ENCODE measurements at regions not wholly inside any gene's neighbourhood (a gene's known extent, or its start where the extent isn't known, plus 50 kb on each side); places are given as distances from the start of the nearest gene placed in this dataset.

- no peaks in the 10 kb centered on the region for H3F3A ChIP-seq (ENCODE audit: insufficient read depth, low read length)
- no peaks in the 10 kb centered on the region for H3K79me2 ChIP-seq (ENCODE audit: insufficient read depth, low read length)
- H3K4me2 ChIP-seq (ENCODE audit: low read length), result no peak overlapping the region
Measured at GRCh38 chr11:26234451-26234850, 97.5 kb upstream of the ANO3 start.

GRCh38 chr11:26243426-26243825, 88.5 kb upstream of the ANO3 start:
- no peak overlapping the region for H2AFZ ChIP-seq (ENCODE audit: low read length)
- H3K27ac ChIP-seq (ENCODE audit: low read depth, low read length, poor library complexity, severe bottlenecking), result no peak overlapping the region
- H3K27me3 ChIP-seq (ENCODE audit: insufficient read depth, low read length), result no peaks in the 10 kb centered on the region
- H3K9me2 ChIP-seq (ENCODE audit: low read depth, low read length), result no peaks in the 10 kb centered on the region
- TF ChIP-seq CTCF (IDR thresholded peaks at IDR 0.05; ENCODE audit: low read length) (no peak), EZH2 (IDR thresholded peaks at IDR 0.05; ENCODE audit: borderline replicate concordance, low read length) (no peak)
- no peaks in the 10 kb centered on the region for H3K36me3 ChIP-seq (ENCODE audit: insufficient read depth, low read length)
- no peak overlapping the region for H3K9ac ChIP-seq (ENCODE audit: low read length)
- no peak overlapping the region for H3K4me2 ChIP-seq (ENCODE audit: low read length)
- no peaks in the 10 kb centered on the region for H4K20me1 ChIP-seq (ENCODE audit: insufficient read depth, low read length)
- no peaks in the 10 kb centered on the region for H3F3A ChIP-seq (ENCODE audit: insufficient read depth, low read length)
- H3K4me1 ChIP-seq (ENCODE audit: insufficient read depth, low read length, severe bottlenecking), result no peaks in the 10 kb centered on the region
- no peak overlapping the region for H3K4me3 ChIP-seq (ENCODE audit: low read depth, low read length, poor library complexity, severe bottlenecking)
- no peaks in the 10 kb centered on the region for H3K9me3 ChIP-seq (ENCODE audit: low read length)
- H3K79me2 ChIP-seq (ENCODE audit: insufficient read depth, low read length), result no peaks in the 10 kb centered on the region

More at GRCh38 chr11:26234451-26234850, 97.5 kb upstream of the ANO3 start:
- Histone ChIP-seq H2AFZ (ENCODE audit: low read length) (no peak overlapping the region), H3K9me3 (ENCODE audit: low read length) (no peaks in the 10 kb centered on the region), H3K27ac (ENCODE audit: low read depth, low read length, poor library complexity, severe bottlenecking) (no peak overlapping the region), H3K4me3 (ENCODE audit: low read depth, low read length, poor library complexity, severe bottlenecking) (no peak overlapping the region), H3K9me2 (ENCODE audit: low read depth, low read length) (no peaks in the 10 kb centered on the region), H3K36me3 (ENCODE audit: insufficient read depth, low read length) (no peaks in the 10 kb centered on the region), H3K27me3 (ENCODE audit: insufficient read depth, low read length) (no peaks in the 10 kb centered on the region), H4K20me1 (ENCODE audit: insufficient read depth, low read length) (no peaks in the 10 kb centered on the region), H3K4me1 (ENCODE audit: insufficient read depth, low read length, severe bottlenecking) (no peaks in the 10 kb centered on the region), H3K9ac (ENCODE audit: low read length) (no peak overlapping the region)
- TF ChIP-seq CTCF (IDR thresholded peaks at IDR 0.05; ENCODE audit: low read length) (no peak), EZH2 (IDR thresholded peaks at IDR 0.05; ENCODE audit: borderline replicate concordance, low read length) (no peak)

- H3K4me2 ChIP-seq (ENCODE audit: low read length), result no peak overlapping the region
- no peaks in the 10 kb centered on the region for H4K20me1 ChIP-seq (ENCODE audit: insufficient read depth, low read length)
- H3K4me3 ChIP-seq (ENCODE audit: low read depth, low read length, poor library complexity, severe bottlenecking), result no peak overlapping the region
- no peak overlapping the region for H2AFZ ChIP-seq (ENCODE audit: low read length)
- H3K4me1 ChIP-seq (ENCODE audit: insufficient read depth, low read length, severe bottlenecking), result no peaks in the 10 kb centered on the region
- H3F3A ChIP-seq (ENCODE audit: insufficient read depth, low read length), result no peaks in the 10 kb centered on the region
- no peaks in the 10 kb centered on the region for H3K36me3 ChIP-seq (ENCODE audit: insufficient read depth, low read length)
- TF ChIP-seq EZH2 (IDR thresholded peaks at IDR 0.05; ENCODE audit: borderline replicate concordance, low read length) (no peak), CTCF (IDR thresholded peaks at IDR 0.05; ENCODE audit: low read length) (no peak)
- no peaks in the 10 kb centered on the region for H3K9me3 ChIP-seq (ENCODE audit: low read length)
- H3K79me2 ChIP-seq (ENCODE audit: insufficient read depth, low read length), result no peaks in the 10 kb centered on the region
- no peak overlapping the region for H3K9ac ChIP-seq (ENCODE audit: low read length)
- no peaks in the 10 kb centered on the region for H3K9me2 ChIP-seq (ENCODE audit: low read depth, low read length)
- H3K27ac ChIP-seq (ENCODE audit: low read depth, low read length, poor library complexity, severe bottlenecking), result no peak overlapping the region
- no peaks in the 10 kb centered on the region for H3K27me3 ChIP-seq (ENCODE audit: insufficient read depth, low read length)
Measured at GRCh38 chr11:26244207-26244606, 87.7 kb upstream of the ANO3 start.
